CD8-positive, alpha-beta memory T cell (primary cell): ENCODE measurements at regions not wholly inside any gene's neighbourhood (a gene's known extent, or its start where the extent isn't known, plus 50 kb on each side); places are given as distances from the start of the nearest gene placed in this dataset.

ENCODE experiments used
- CTCF ChIA-PET: fragments of 350-600 bp; sonication (Branson Sonifier 250); formaldehyde crosslinking; loops from one replicate; lab custom pipeline; 2021; ENCODE audit warnings: antibody characterized with exemption; lab: Charles Lee
- POLR2A ChIA-PET: fragments of 350-600 bp; sonication (Branson Sonifier 250); formaldehyde crosslinking; loops from one replicate; lab custom pipeline; 2021; ENCODE audit warnings: antibody characterized with exemption; lab: Charles Lee
- DNase-seq, 5 donors: peaks; one replicate each; pipeline versions ENCODE4 v3.0.0 to v3.0.0-alpha.2; 2020 to 2022; ENCODE audit warnings: mixed read lengths in 1 of 5
- H3K27ac ChIP-seq: one replicate; pipeline ENCODE4 v1.7.0; 2013; ENCODE audit warnings: low read depth, mild to moderate bottlenecking, low read length, moderate library complexity
- H3K27me3 ChIP-seq: 2 replicates; pipeline ENCODE4 v1.7.0; 2013; ENCODE audit warnings: low read length, mild to moderate bottlenecking; ENCODE audit not compliant: insufficient read depth, poor library complexity, severe bottlenecking
- H3K36me3 ChIP-seq: 2 replicates; pipeline ENCODE4 v1.7.0; 2013; ENCODE audit warnings: mild to moderate bottlenecking, low read length, moderate library complexity; ENCODE audit not compliant: insufficient read depth
- H3K4me1 ChIP-seq: 2 replicates; pipeline ENCODE4 v1.7.0; 2013; ENCODE audit warnings: mild to moderate bottlenecking, low read length, moderate library complexity; ENCODE audit not compliant: insufficient read depth
- H3K4me3 ChIP-seq: 2 replicates; pipeline ENCODE4 v1.7.0; 2013; ENCODE audit warnings: mild to moderate bottlenecking, low read length
- H3K9me3 ChIP-seq: 2 replicates; pipeline ENCODE4 v1.7.0; 2013; ENCODE audit warnings: mild to moderate bottlenecking, low read length
- H3K27ac Mint-ChIP-seq, 8 donors: one replicate each; pipeline ENCODE4 v1.8.0; 2020 to 2021; ENCODE audit warnings: mixed read lengths in 8 of 8, mild to moderate bottlenecking in 6 of 8, inconsistent platforms in 3 of 8, moderate library complexity in 3 of 8
- H3K27me3 Mint-ChIP-seq, 2 donors: one replicate each; pipeline ENCODE4 v1.8.0; 2020 to 2021; ENCODE audit warnings: mixed read lengths in 2 of 2, mild to moderate bottlenecking in 1 of 2, moderate library complexity in 1 of 2
- H3K36me3 Mint-ChIP-seq, 3 donors: one replicate each; pipeline ENCODE4 v1.8.0; 2020 to 2021; ENCODE audit warnings: mixed read lengths in 3 of 3, inconsistent platforms in 1 of 3, mild to moderate bottlenecking in 1 of 3
- H3K4me1 Mint-ChIP-seq, 3 donors: one replicate each; pipeline ENCODE4 v1.8.0; 2020 to 2021; ENCODE audit warnings: mixed read lengths in 3 of 3, inconsistent platforms in 1 of 3, mild to moderate bottlenecking in 1 of 3
- H3K4me3 Mint-ChIP-seq, 7 donors: one replicate each; pipeline ENCODE4 v1.8.0; 2020 to 2021; ENCODE audit warnings: mixed read lengths in 7 of 7, mild to moderate bottlenecking in 6 of 7, moderate library complexity in 4 of 7, inconsistent platforms in 2 of 7
- H3K9me3 Mint-ChIP-seq, 5 donors: one replicate each; pipeline ENCODE4 v1.8.0; 2020 to 2022; ENCODE audit warnings: mixed read lengths in 5 of 5, mild to moderate bottlenecking in 3 of 5, moderate library complexity in 2 of 5, inconsistent platforms in 1 of 5

DNA sequence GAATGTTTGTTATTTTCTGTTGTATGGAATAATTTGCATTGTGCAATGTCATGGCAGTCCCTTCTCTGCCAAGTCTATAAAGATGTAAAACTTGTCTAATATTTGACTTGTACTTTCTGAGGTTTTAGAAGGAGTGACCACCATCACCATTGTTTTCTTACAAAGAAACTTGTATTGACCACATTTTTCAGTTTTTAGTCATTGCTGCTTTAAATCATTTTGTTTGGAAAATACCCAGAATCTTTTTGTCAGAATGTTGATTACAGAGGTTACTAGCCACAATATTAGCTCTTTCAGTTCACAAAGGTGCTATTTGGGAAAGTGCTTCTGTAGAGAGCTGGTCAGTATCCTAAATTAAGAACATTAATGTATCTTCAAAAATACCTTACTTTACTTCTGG, 532.4 kb upstream of the GBE1 start:
- ChIA-PET CTCF (no interaction called here), POLR2A (no interaction called here)
- Mint-ChIP-seq H3K36me3 (no peaks in the 10 kb centered on the region), H3K27me3 (no peaks in the 10 kb centered on the region), H3K4me1 (no peaks in the 10 kb centered on the region), H3K4me3 (no peak overlapping the region), H3K27ac (no peak overlapping the region), H3K9me3 (peaks cover 3 to 26% (median 8%) of the 10 kb centered on the region in 5 donors)
- Histone ChIP-seq H3K9me3 (no peaks in the 10 kb centered on the region), H3K4me3 (no peak overlapping the region), H3K27ac (no peak overlapping the region), H3K36me3 (no peaks in the 10 kb centered on the region), H3K4me1 (no peaks in the 10 kb centered on the region), H3K27me3 (no peaks in the 10 kb centered on the region)
- no peak for DNase-seq

GRCh38 chr3:82293435-82293834, 532.0 kb upstream of the GBE1 start:
- no peak for DNase-seq
- ChIA-PET POLR2A (no interaction called here), CTCF (no interaction called here)
- Mint-ChIP-seq H3K36me3 (no peaks in the 10 kb centered on the region), H3K9me3 (peaks cover 3 to 26% (median 7%) of the 10 kb centered on the region in 5 donors), H3K27me3 (no peaks in the 10 kb centered on the region), H3K4me1 (no peaks in the 10 kb centered on the region), H3K4me3 (no peak overlapping the region), H3K27ac (no peak overlapping the region)
- H3K27ac ChIP-seq, result no peak overlapping the region
- no peaks in the 10 kb centered on the region for H3K36me3 ChIP-seq
- no peak overlapping the region for H3K4me3 ChIP-seq
- H3K9me3 ChIP-seq, result no peaks in the 10 kb centered on the region
- no peaks in the 10 kb centered on the region for H3K4me1 ChIP-seq
- no peaks in the 10 kb centered on the region for H3K27me3 ChIP-seq

GRCh38 chr3:82287562-82287961, 526.1 kb upstream of the GBE1 start:
- Histone ChIP-seq H3K27ac (no peak overlapping the region), H3K36me3 (no peaks in the 10 kb centered on the region), H3K27me3 (no peaks in the 10 kb centered on the region), H3K9me3 (no peaks in the 10 kb centered on the region), H3K4me1 (no peaks in the 10 kb centered on the region), H3K4me3 (no peak overlapping the region)
- DNase-seq, result no peak
- POLR2A ChIA-PET, result no interaction called here
- peaks cover 7 to 28% (median 9%) of the 10 kb centered on the region in 5 donors for H3K9me3 Mint-ChIP-seq
- H3K4me3 Mint-ChIP-seq, result no peak overlapping the region
- no peaks in the 10 kb centered on the region for H3K36me3 Mint-ChIP-seq
- CTCF ChIA-PET, result no interaction called here
- no peaks in the 10 kb centered on the region for H3K4me1 Mint-ChIP-seq
- no peak overlapping the region for H3K27ac Mint-ChIP-seq
- no peaks in the 10 kb centered on the region for H3K27me3 Mint-ChIP-seq

DNA sequence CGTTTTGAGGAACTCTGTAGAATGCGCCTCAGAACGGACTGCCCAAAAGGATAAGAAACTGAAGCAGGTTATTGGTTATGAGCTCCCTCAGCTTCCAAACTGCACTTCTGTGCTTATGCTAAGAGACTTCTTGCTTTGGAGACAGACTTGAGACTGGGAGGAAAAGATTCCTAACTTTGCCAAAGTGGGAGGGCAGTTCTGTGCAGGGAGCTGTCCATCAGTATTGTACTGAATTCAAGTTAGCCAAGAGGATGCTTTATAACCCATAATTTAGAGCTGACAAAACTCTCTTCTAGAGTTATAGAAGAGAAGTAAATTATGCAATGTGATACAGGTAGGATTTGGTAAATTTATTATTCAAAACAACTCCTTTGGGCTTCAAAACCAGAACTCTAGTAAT, 519.8 kb upstream of the GBE1 start:
- Histone ChIP-seq H3K27ac (no peak overlapping the region), H3K4me1 (no peaks in the 10 kb centered on the region), H3K9me3 (no peaks in the 10 kb centered on the region), H3K36me3 (no peaks in the 10 kb centered on the region), H3K27me3 (no peaks in the 10 kb centered on the region), H3K4me3 (no peak overlapping the region)
- Mint-ChIP-seq H3K4me3 (no peak overlapping the region), H3K27me3 (no peaks in the 10 kb centered on the region), H3K9me3 (peaks cover 0 to 12% (median 3%) of the 10 kb centered on the region in 5 donors), H3K36me3 (no peaks in the 10 kb centered on the region), H3K4me1 (no peaks in the 10 kb centered on the region), H3K27ac (no peak overlapping the region)
- no peak for DNase-seq
- CTCF ChIA-PET, result no interaction called here
- POLR2A ChIA-PET, result no interaction called here

DNA sequence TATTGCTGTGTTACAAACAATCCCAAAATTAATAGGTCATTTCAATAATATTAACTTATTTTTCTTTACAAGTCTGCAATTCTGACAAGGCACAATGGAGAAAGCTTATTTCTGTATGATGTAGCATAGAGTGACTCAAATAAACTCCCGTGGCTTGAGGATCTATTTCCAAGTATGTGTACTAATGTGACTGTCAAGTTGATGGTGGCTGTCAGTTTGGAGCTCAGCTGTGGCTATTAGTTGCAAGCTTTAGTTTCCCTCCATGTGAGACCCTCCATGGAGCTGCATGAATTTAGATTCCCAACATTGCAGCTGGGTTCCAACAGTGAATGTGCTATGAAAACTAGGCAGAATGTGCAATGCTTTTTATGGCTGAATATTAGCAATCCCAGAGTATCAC, 515.5 kb upstream of the GBE1 start:
- Mint-ChIP-seq H3K4me3 (no peak overlapping the region), H3K36me3 (no peaks in the 10 kb centered on the region), H3K27me3 (no peaks in the 10 kb centered on the region), H3K9me3 (peaks cover 5 to 15% (median 8%) of the 10 kb centered on the region in 5 donors), H3K27ac (no peak overlapping the region), H3K4me1 (no peaks in the 10 kb centered on the region)
- Histone ChIP-seq H3K27ac (no peak overlapping the region), H3K36me3 (no peaks in the 10 kb centered on the region), H3K27me3 (no peaks in the 10 kb centered on the region), H3K9me3 (no peaks in the 10 kb centered on the region), H3K4me3 (no peak overlapping the region), H3K4me1 (no peaks in the 10 kb centered on the region)
- DNase-seq, result no peak
- POLR2A ChIA-PET, result no interaction called here
- CTCF ChIA-PET, result no interaction called here

GRCh38 chr3:82274897-82275296, 513.5 kb upstream of the GBE1 start:
- CTCF ChIA-PET, result no interaction called here
- no peak overlapping the region for H3K27ac Mint-ChIP-seq
- Histone ChIP-seq H3K4me3 (no peak overlapping the region), H3K9me3 (no peaks in the 10 kb centered on the region), H3K36me3 (no peaks in the 10 kb centered on the region), H3K4me1 (no peaks in the 10 kb centered on the region), H3K27ac (no peak overlapping the region), H3K27me3 (no peaks in the 10 kb centered on the region)
- no peaks in the 10 kb centered on the region for H3K4me1 Mint-ChIP-seq
- POLR2A ChIA-PET, result no interaction called here
- no peak for DNase-seq
- H3K27me3 Mint-ChIP-seq, result no peaks in the 10 kb centered on the region
- H3K4me3 Mint-ChIP-seq, result no peak overlapping the region
- H3K9me3 Mint-ChIP-seq, result peaks cover 16 to 25% (median 22%) of the 10 kb centered on the region in 5 donors
- H3K36me3 Mint-ChIP-seq, result no peaks in the 10 kb centered on the region

DNA sequence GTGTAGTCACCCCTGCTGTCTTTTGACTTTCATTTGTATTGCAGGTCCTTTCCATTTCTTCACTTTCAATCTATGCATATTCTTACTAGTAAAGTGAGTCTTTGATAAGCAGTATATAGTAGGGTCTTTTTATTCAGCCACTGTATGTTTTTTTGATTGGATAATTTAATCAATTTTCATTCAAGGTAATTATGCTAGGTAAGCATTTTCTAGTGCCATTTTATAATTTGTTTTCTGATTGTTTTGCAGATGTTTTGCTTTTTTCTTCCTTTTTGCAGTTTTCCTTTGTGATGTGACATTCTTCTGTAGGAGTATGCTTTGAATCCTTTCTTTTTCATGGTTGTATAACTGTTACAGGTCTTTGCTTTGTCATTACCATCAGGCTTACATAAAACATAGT, 504.3 kb upstream of the GBE1 start:
- Mint-ChIP-seq H3K9me3 (peaks cover 16 to 27% (median 17%) of the 10 kb centered on the region in 5 donors), H3K4me1 (no peaks in the 10 kb centered on the region), H3K4me3 (no peak overlapping the region), H3K36me3 (no peaks in the 10 kb centered on the region), H3K27me3 (no peaks in the 10 kb centered on the region), H3K27ac (no peak overlapping the region)
- no peak overlapping the region for H3K4me3 ChIP-seq
- H3K9me3 ChIP-seq, result no peaks in the 10 kb centered on the region
- no peaks in the 10 kb centered on the region for H3K4me1 ChIP-seq
- no peaks in the 10 kb centered on the region for H3K27me3 ChIP-seq
- no peak for DNase-seq
- ChIA-PET CTCF (no interaction called here), POLR2A (no interaction called here)
- no peak overlapping the region for H3K27ac ChIP-seq
- H3K36me3 ChIP-seq, result no peaks in the 10 kb centered on the region

DNA sequence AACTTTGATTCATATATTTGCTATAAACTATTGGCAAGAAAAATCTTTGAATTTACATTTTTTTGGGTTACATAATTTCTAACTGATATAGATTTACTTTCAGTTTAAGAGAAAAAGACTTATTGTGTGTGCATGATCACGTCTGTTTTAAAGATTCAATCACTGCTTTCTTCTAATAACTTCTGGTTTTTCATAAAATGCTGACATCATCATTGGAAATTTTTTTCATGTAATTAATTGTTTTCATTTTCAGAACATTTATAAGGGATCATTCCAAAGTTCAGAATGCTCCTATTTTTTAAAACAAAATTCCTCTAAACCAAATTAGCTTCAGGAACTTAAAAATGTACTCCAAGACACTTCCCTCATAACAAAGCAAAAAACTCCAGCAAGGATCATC, 500.7 kb upstream of the GBE1 start:
- Mint-ChIP-seq H3K9me3 (peaks cover 3 to 34% (median 13%) of the 10 kb centered on the region in 5 donors), H3K27ac (no peak overlapping the region), H3K4me1 (no peaks in the 10 kb centered on the region), H3K27me3 (no peaks in the 10 kb centered on the region), H3K36me3 (no peaks in the 10 kb centered on the region), H3K4me3 (no peak overlapping the region)
- peaks cover 6% of the 10 kb centered on the region for H3K9me3 ChIP-seq
- no peak overlapping the region for H3K4me3 ChIP-seq
- ChIA-PET CTCF (no interaction called here), POLR2A (no interaction called here)
- no peaks in the 10 kb centered on the region for H3K36me3 ChIP-seq
- no peak overlapping the region for H3K27ac ChIP-seq
- DNase-seq, result no peak
- no peaks in the 10 kb centered on the region for H3K27me3 ChIP-seq
- no peaks in the 10 kb centered on the region for H3K4me1 ChIP-seq

- H3K27ac Mint-ChIP-seq, result no peak overlapping the region
- H3K36me3 Mint-ChIP-seq, result no peaks in the 10 kb centered on the region
- no peak overlapping the region for H3K4me3 Mint-ChIP-seq
- peaks cover 3 to 35% (median 13%) of the 10 kb centered on the region in 5 donors for H3K9me3 Mint-ChIP-seq
- CTCF ChIA-PET, result no interaction called here
- H3K36me3 ChIP-seq, result no peaks in the 10 kb centered on the region
- no peaks in the 10 kb centered on the region for H3K4me1 ChIP-seq
- no peaks in the 10 kb centered on the region for H3K27me3 Mint-ChIP-seq
- DNase-seq, result no peak
- no peak overlapping the region for H3K27ac ChIP-seq
- peaks cover 6% of the 10 kb centered on the region for H3K9me3 ChIP-seq
- POLR2A ChIA-PET, result no interaction called here
- no peak overlapping the region for H3K4me3 ChIP-seq
- H3K27me3 ChIP-seq, result no peaks in the 10 kb centered on the region
- no peaks in the 10 kb centered on the region for H3K4me1 Mint-ChIP-seq
Observed at GRCh38 chr3:82261637-82262036, 500.2 kb upstream of the GBE1 start.
